ENCODE measurements at regions not wholly inside any gene's neighbourhood (a gene's known extent, or its start where the extent isn't known, plus 50 kb on each side); places are given as distances from the start of the nearest gene placed in this dataset.
"Not testable (repeated sequence)": the region's sequence is repeated elsewhere in the genome, so short reads cannot be mapped to it uniquely, and the experiment has no call there.

GRCh38 chr10:45136256-45136655, 135.5 kb downstream of the ZNF22 start:
- DNase-seq: no peak
- in situ Hi-C loops (cut with MboI; ENCODE audit: low pct_ligation_motif_present in 1 of 4, low pct_unique_long_range_greater_than_20kb in 1 of 4, low sequenced_read_pairs in 3 of 4) (no loop called here), intact Hi-C loops (cut with DNase I; ENCODE audit: low total_unique reads) (no loop called here)
- Histone ChIP-seq H3K36me3 (no peaks in the 10 kb centered on the region), H3K27ac (no peak overlapping the region), H3K4me3 (no peak overlapping the region), H3K9me3 (no peaks in the 10 kb centered on the region), H3K27me3 (no peaks in the 10 kb centered on the region), H3K4me1 (no peaks in the 10 kb centered on the region)
- WGBS, 2 donors (ENCODE audit: low coverage in 1 of 2): 55% methylated on average over 8 of the region's 8 CpGs
- TF ChIP-seq POLR2A (IDR thresholded peaks at IDR 0.05) (no peak), POLR2AphosphoS5 (IDR thresholded peaks at IDR 0.05) (no peak), EP300 (IDR thresholded peaks at IDR 0.05; ENCODE audit: low read depth) (no peak), CTCF (IDR thresholded peaks at IDR 0.05) (no peak)

- Histone ChIP-seq H3K4me1 (no peaks in the 10 kb centered on the region), H3K27me3 (no peaks in the 10 kb centered on the region), H3K9me3 (no peaks in the 10 kb centered on the region), H3K27ac (no peak overlapping the region), H3K36me3 (no peaks in the 10 kb centered on the region), H3K4me3 (no peak overlapping the region)
- DNase-seq: no peak
- intact Hi-C loops (cut with DNase I; ENCODE audit: low total_unique reads): no loop called here
- WGBS, 2 donors (ENCODE audit: low coverage in 1 of 2): 72 to 86% methylated on average over 3 of the region's 3 CpGs
- in situ Hi-C loops (cut with MboI; ENCODE audit: low pct_ligation_motif_present in 1 of 4, low pct_unique_long_range_greater_than_20kb in 1 of 4, low sequenced_read_pairs in 3 of 4): no loop called here
- no peak for TF ChIP-seq EP300 (IDR thresholded peaks at IDR 0.05; ENCODE audit: low read depth)
- TF ChIP-seq POLR2A (IDR thresholded peaks at IDR 0.05): no peak
- no peak for TF ChIP-seq POLR2AphosphoS5 (IDR thresholded peaks at IDR 0.05)
- TF ChIP-seq CTCF (IDR thresholded peaks at IDR 0.05): no peak
Observed at GRCh38 chr10:45144326-45145070, 143.8 kb downstream of the ZNF22 start.

GRCh38 chr10:45145143-45145542, 144.4 kb downstream of the ZNF22 start:
- H3K27ac ChIP-seq; H3K4me1 ChIP-seq; in situ Hi-C loops (cut with MboI; ENCODE audit: low pct_ligation_motif_present in 1 of 4, low pct_unique_long_range_greater_than_20kb in 1 of 4, low sequenced_read_pairs in 3 of 4); DNase-seq; H3K36me3 ChIP-seq; H3K9me3 ChIP-seq; H3K4me3 ChIP-seq; intact Hi-C loops (cut with DNase I; ENCODE audit: low total_unique reads); H3K27me3 ChIP-seq: not testable (repeated sequence)
- WGBS, 2 donors (ENCODE audit: low coverage in 1 of 2): 46 to 67% methylated on average over 1 of the region's 1 CpG

GRCh38 chr10:45147000-45147399, 146.3 kb downstream of the ZNF22 start:
- H3K4me1 ChIP-seq: no peaks in the 10 kb centered on the region
- no peak overlapping the region for H3K27ac ChIP-seq
- H3K27me3 ChIP-seq: no peaks in the 10 kb centered on the region
- H3K36me3 ChIP-seq: no peaks in the 10 kb centered on the region
- TF ChIP-seq EP300 (IDR thresholded peaks at IDR 0.05; ENCODE audit: low read depth) (no peak), POLR2AphosphoS5 (IDR thresholded peaks at IDR 0.05) (no peak), CTCF (IDR thresholded peaks at IDR 0.05) (no peak), POLR2A (IDR thresholded peaks at IDR 0.05) (no peak)
- no peaks in the 10 kb centered on the region for H3K9me3 ChIP-seq
- intact Hi-C loops (cut with DNase I; ENCODE audit: low total_unique reads): no loop called here
- 57 to 58% methylated on average over 3 of the region's 3 CpGs for WGBS, 2 donors (ENCODE audit: low coverage in 1 of 2)
- DNase-seq: no peak
- no peak overlapping the region for H3K4me3 ChIP-seq
- in situ Hi-C loops (cut with MboI; ENCODE audit: low pct_ligation_motif_present in 1 of 4, low pct_unique_long_range_greater_than_20kb in 1 of 4, low sequenced_read_pairs in 3 of 4): no loop called here

- H3K4me3 ChIP-seq: no peak overlapping the region
- in situ Hi-C loops (cut with MboI; ENCODE audit: low pct_ligation_motif_present in 1 of 4, low pct_unique_long_range_greater_than_20kb in 1 of 4, low sequenced_read_pairs in 3 of 4): no loop called here
- intact Hi-C loops (cut with DNase I; ENCODE audit: low total_unique reads): no loop called here
- TF ChIP-seq CTCF (IDR thresholded peaks at IDR 0.05) (no peak), POLR2AphosphoS5 (IDR thresholded peaks at IDR 0.05) (no peak), POLR2A (IDR thresholded peaks at IDR 0.05) (no peak), EP300 (IDR thresholded peaks at IDR 0.05; ENCODE audit: low read depth) (no peak)
- no peaks in the 10 kb centered on the region for H3K36me3 ChIP-seq
- 78% methylated on average over 6 of the region's 9 CpGs; no CpG with 5 or more reads in 1 of the 2 donors for WGBS, 2 donors (ENCODE audit: low coverage in 1 of 2)
- DNase-seq: no peak
- H3K4me1 ChIP-seq: no peaks in the 10 kb centered on the region
- no peak overlapping the region for H3K27ac ChIP-seq
- no peaks in the 10 kb centered on the region for H3K9me3 ChIP-seq
- H3K27me3 ChIP-seq: no peaks in the 10 kb centered on the region
Observed at GRCh38 chr10:45150997-45151396, 150.3 kb downstream of the ZNF22 start.
